Heart right ventricle (tissue), 16 donors: ENCODE measurements at regions not wholly inside any gene's neighbourhood (a gene's known extent, or its start where the extent isn't known, plus 50 kb on each side); places are given as distances from the start of the nearest gene placed in this dataset.

Source experiments
- ATAC-seq, 8 donors: fragments of 200-7000 bp; cut with Tn5 transposase; one replicate each; pipeline ENCODE4 v1.9.1; 2020; ENCODE audit warnings: mild to moderate bottlenecking in 8 of 8, moderate library complexity in 8 of 8, moderate number of reproducible peaks in 1 of 8
- DNase-seq, 2 donors: peaks; one replicate each; pipeline ENCODE4 v3.0.0-alpha.2; 2020
- H3K27ac ChIP-seq, 10 donors: fragments of 200-600 bp; sonication (generic) in 2 of 10; one replicate each; pipeline versions ENCODE4 v1.5.0 to v1.8.0; 2020 to 2022; ENCODE audit warnings: mild to moderate bottlenecking in 3 of 10
- H3K27me3 ChIP-seq, 7 donors: fragments of 200-600 bp; one replicate each; pipeline ENCODE4 v1.8.0; 2021 to 2022; ENCODE audit warnings: mild to moderate bottlenecking in 2 of 7
- H3K36me3 ChIP-seq, 9 donors: fragments of 200-600 bp; sonication (generic) in 1 of 9; one replicate each; pipeline versions ENCODE4 v1.5.0 to v1.8.0; 2020 to 2022; ENCODE audit warnings: mild to moderate bottlenecking in 2 of 9
- H3K4me1 ChIP-seq, 9 donors: fragments of 200-600 bp; sonication (generic) in 1 of 9; one replicate each; pipeline versions ENCODE4 v1.5.0 to v1.8.0; 2020 to 2022; ENCODE audit warnings: mild to moderate bottlenecking in 4 of 9
- H3K4me3 ChIP-seq, 10 donors: fragments of 200-600 bp; sonication (generic) in 2 of 10; one replicate each; pipeline versions ENCODE4 v1.5.0 to v1.8.0; 2020 to 2022; ENCODE audit warnings: mild to moderate bottlenecking in 7 of 10, moderate library complexity in 2 of 10
- H3K9me3 ChIP-seq, 11 donors: fragments of 200-600 bp in 10 of 11; sonication (generic) in 2 of 11; one replicate each; pipeline versions ENCODE4 v1.5.0 to v1.8.0; 2013 to 2022; ENCODE audit warnings: mild to moderate bottlenecking in 2 of 11, control low read depth in 1 of 11, moderate library complexity in 1 of 11
- WGBS, 2 donors: extraction: QIAGEN DNeasy Blood & Tissue Kit; methylation state at CpG; one replicate each; pipeline ENCODE4 v1.1.7; 2013; ENCODE audit warnings: inconsistent platforms in 1 of 2; 5-methylcytosine and 5-hydroxymethylcytosine counted together
- intact Hi-C, 10 donors: fragments of 100-400 bp; cut with DNase I; formaldehyde crosslinking; loops; one replicate each; pipeline versions ENCODE4 v1.11.1 to v1.14.2; 2022
- TF ChIP-seq, protein P1 (sequence below), 9 donors: fragments of 200-600 bp; sonication (generic) in 2 of 9; IDR thresholded peaks; one replicate each; pipeline versions ENCODE4 v1.5.0 to v1.8.0; 2021 to 2022; ENCODE audit warnings: antibody characterized with exemption in 9 of 9, mild to moderate bottlenecking in 5 of 9, moderate library complexity in 1 of 9
- donor health status: Arrhythmogenic right ventricular cardiomyopathy.
- donor health status: ischemic (EF 13 %, LVEDD 7.1; RV severe dilation, severe dysfunction).
- donor health status: healthy with polysubstance abuse.
- donor health status: DM: no; HTN: yes; CAD: no.
- donor health status: DM: no; HTN: no; CAD: no.
- donor health status: ischemic (EF 25% LVEDD 6.9; RV normal size, moderate dysfunction).
- donor health status: ischemic (EF 25% LVEDD 5.7; RV mildly dilated, moderate dysfunction).
- donor health status: healthy.
- donor health status: DM: yes; HTN: yes; CAD: no.
- donor health status: Ischemic cardiomyopathy.
- donor health status: ischemic (EF 35%, LVEDD 5.7; RV mildly dilated, moderate dysfunction).
- donor health status: nonischemic (EF 11% LVEDD 7.7; RV severe dilation, severe dysfunction).
- donor health status: DM: yes; HTN: yes; CAD: no.
- donor health status: PGD.
- donor health status: ischemic (EF 29% LVEDD 5.4; RV normal size, mild dysfunction).
- donor health status: nonischemic (EF 23%, LVEDD 6.1; RV moderate dilation, normal function).

DNA sequence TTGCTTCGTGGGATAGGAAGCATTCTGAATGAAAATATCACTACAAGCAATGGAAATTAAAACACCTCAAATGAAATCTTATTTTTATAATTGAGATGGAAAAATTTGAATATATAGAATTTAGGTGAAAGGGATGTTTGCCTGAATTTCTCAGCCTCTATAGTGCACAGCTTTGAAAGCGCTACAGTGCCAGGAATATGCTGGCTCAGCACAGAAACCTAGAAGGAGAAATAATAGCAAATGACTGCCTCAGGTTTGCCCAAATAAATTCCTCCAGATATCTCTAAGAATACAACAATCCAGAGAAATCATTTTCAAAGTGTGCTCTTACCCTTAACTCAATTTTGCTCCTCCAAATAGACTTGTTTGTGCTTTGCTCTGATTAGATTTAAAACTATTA lies 141.1 kb upstream of the ZNF385D start:
- no peak overlapping the region for H3K4me3 ChIP-seq
- peak overlapping the region in 1 of 10 donors; percentile 44 for H3K27ac ChIP-seq
- DNase-seq (no peak), ATAC-seq (no peak)
- intact Hi-C loops: loop anchor here in 8 of 10 donors (2.0 to 10.0 kb wide), 7 partner anchors 139 to 1550 kb away; partner anchors contain the start of gene ZNF385D (in 4 of the 8)
- no peaks in the 10 kb centered on the region for H3K36me3 ChIP-seq
- H3K4me1 ChIP-seq: peaks cover 0 to 34% (median 0%) of the 10 kb centered on the region in 9 donors
- H3K9me3 ChIP-seq: no peaks in the 10 kb centered on the region
- 96 to 98% methylated on average over 2 of the region's 2 CpGs for WGBS, 2 donors
- TF ChIP-seq, protein P1, sequence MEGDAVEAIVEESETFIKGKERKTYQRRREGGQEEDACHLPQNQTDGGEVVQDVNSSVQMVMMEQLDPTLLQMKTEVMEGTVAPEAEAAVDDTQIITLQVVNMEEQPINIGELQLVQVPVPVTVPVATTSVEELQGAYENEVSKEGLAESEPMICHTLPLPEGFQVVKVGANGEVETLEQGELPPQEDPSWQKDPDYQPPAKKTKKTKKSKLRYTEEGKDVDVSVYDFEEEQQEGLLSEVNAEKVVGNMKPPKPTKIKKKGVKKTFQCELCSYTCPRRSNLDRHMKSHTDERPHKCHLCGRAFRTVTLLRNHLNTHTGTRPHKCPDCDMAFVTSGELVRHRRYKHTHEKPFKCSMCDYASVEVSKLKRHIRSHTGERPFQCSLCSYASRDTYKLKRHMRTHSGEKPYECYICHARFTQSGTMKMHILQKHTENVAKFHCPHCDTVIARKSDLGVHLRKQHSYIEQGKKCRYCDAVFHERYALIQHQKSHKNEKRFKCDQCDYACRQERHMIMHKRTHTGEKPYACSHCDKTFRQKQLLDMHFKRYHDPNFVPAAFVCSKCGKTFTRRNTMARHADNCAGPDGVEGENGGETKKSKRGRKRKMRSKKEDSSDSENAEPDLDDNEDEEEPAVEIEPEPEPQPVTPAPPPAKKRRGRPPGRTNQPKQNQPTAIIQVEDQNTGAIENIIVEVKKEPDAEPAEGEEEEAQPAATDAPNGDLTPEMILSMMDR (IDR thresholded peaks at IDR 0.05): no peak
- no peaks in the 10 kb centered on the region for H3K27me3 ChIP-seq

DNA sequence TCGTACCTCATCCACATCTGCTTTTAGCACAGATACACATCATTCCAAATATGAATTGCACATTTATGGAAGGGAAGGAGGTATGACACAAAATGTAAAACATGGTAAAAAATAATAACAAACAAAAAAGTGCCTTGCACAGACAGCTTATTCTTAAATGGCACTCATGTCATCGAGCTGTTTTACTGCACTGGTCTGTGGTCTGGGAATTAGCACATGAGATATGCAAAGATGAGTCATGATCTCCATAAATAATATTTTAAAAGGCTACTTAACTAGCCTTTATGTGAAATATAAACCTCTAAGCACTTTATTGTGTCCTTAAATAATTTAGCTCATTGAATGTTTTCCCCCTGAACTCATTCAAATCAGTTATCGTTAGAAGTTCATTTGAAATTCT lies 142.2 kb upstream of the ZNF385D start:
- ATAC-seq: peak in 4 of 8 donors; percentile 11 to 66 (median 52)
- H3K27ac ChIP-seq: peak overlapping the region in 4 of 10 donors; percentile 32 to 44 (median 36)
- intact Hi-C loops: loop anchor here in 8 of 10 donors (1.0 to 10.0 kb wide), 8 partner anchors 140 to 1551 kb away; partner anchors contain the start of gene ZNF385D (in 4 of the 8)

DNA sequence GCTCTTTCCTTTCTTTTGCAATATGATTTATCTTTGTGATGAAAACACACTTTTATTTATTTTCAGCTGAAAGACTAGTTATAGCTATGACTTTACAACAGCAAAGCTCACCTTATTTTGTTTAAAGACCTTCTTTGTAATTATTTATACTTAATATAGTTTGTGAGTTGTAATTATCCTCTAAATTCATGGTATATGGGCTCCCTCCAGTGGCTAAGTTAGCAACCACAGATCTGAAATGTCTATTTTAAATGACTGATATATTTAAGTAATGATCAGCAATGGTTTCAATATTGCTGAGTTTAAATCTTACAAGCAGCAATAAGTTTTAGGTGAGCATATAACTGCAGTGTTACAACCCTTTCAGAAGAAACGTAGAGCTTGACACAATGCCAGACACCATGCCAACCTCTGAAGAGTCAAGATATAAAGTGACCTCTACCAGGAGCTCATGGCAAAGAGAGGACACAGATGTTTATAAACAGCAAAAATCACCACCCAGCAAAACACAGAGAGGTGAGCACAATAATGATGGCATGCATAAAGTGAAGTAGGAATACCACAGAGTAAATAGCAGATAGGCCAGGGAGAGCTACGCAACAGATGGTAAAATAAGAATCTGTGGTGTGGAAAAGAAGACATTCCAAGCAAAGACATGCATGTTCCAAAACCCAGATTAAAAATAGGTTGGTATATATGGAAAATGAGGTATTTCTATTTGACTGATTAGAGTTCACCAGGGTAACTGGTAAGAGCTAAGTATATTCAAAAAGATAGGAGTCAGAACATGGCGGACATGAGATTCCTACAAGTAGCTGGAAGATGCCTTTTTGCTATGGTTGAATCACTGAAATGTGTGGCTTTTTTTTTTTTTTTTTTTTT lies 143.7 kb upstream of the ZNF385D start:
- Histone ChIP-seq H3K27ac (peak overlapping the region in 4 of 10 donors; percentile 5 to 44 (median 33)), H3K4me3 (no peak overlapping the region)

More for the DNA sequence above, 142.2 kb upstream of the ZNF385D start:
- Histone ChIP-seq H3K4me1 (peaks cover 0 to 38% (median 0%) of the 10 kb centered on the region in 9 donors), H3K9me3 (no peaks in the 10 kb centered on the region), H3K4me3 (no peak overlapping the region), H3K27me3 (no peaks in the 10 kb centered on the region), H3K36me3 (no peaks in the 10 kb centered on the region)
- TF ChIP-seq, protein P1 (IDR thresholded peaks at IDR 0.05): no peak
- no peak for DNase-seq
- WGBS, 2 donors: 41 to 50% methylated on average over 3 of the region's 3 CpGs

DNA sequence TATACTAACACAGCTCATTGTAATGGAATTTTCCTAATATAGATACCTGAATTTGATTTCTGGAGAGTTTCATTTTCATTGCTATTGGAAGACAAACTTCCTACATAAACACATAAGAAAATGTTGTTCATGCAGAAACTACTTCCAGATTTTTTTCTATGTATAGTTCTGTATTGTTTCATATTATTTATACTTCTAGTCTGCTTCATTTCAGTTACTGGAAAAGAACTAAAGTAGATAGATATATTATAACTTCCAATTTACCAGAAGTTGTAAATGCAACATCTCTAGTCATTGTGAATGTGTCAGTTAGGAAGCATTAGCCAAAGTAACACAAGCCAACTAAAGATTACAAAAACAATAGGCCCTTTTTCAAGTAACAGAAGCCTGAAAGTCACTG lies 147.3 kb upstream of the ZNF385D start:
- Histone ChIP-seq H3K27ac (no peak overlapping the region), H3K4me1 (peaks cover 0 to 35% (median 0%) of the 10 kb centered on the region in 9 donors), H3K27me3 (no peaks in the 10 kb centered on the region), H3K9me3 (no peaks in the 10 kb centered on the region), H3K4me3 (no peak overlapping the region), H3K36me3 (no peaks in the 10 kb centered on the region)
- intact Hi-C loops: loop anchor here in 6 of 10 donors (5.0 to 10.0 kb wide), 5 partner anchors 146 to 1556 kb away; partner anchors contain the start of gene ZNF385D (in 1 of the 6)
- TF ChIP-seq, protein P1 (IDR thresholded peaks at IDR 0.05): no peak
- no peak for ATAC-seq
- no peak for DNase-seq

More for the DNA sequence above, 143.7 kb upstream of the ZNF385D start:
- intact Hi-C loops: loop anchor here in 9 of 10 donors (1.0 to 10.0 kb wide), 8 partner anchors 142 to 1552 kb away; partner anchors contain the start of gene ZNF385D (in 5 of the 9)
- DNase-seq: peak in 1 of 2 donors; percentile 19
- 44 to 54% methylated on average over 3 of the region's 3 CpGs for WGBS, 2 donors
- no peaks in the 10 kb centered on the region for H3K27me3 ChIP-seq
- H3K36me3 ChIP-seq: no peaks in the 10 kb centered on the region
- TF ChIP-seq, protein P1 (IDR thresholded peaks at IDR 0.05): peak; percentile 41 to 84 (median 70)
- H3K9me3 ChIP-seq: no peaks in the 10 kb centered on the region
- peak in 7 of 8 donors; percentile 50 to 82 (median 71) for ATAC-seq
- H3K4me1 ChIP-seq: peaks cover 0 to 51% (median 0%) of the 10 kb centered on the region in 9 donors
